HS-27A (cell line): ENCODE measurements at regions not wholly inside any gene's neighbourhood (a gene's known extent, or its start where the extent isn't known, plus 50 kb on each side); places are given as distances from the start of the nearest gene placed in this dataset.
A peak's percentile ranks its signal among the peaks of the same experiment; 100 is the strongest.
"Not testable (repeated sequence)": the region's sequence is repeated elsewhere in the genome, so short reads cannot be mapped to it uniquely, and the experiment has no call there.

Experiments
- DNase-seq: peaks from one replicate; pipeline ENCODE4 v3.0.0-alpha.2; 2012; ENCODE audit warnings: low read depth, missing footprints

- no peak for DNase-seq
These were observed 140.2 kb downstream of the NUFIP1 start for GRCh38 chr13:44848920-44849676.

GRCh38 chr13:44845281-44846058 lies 143.8 kb downstream of the NUFIP1 start:
- not testable (repeated sequence) for DNase-seq

DNA sequence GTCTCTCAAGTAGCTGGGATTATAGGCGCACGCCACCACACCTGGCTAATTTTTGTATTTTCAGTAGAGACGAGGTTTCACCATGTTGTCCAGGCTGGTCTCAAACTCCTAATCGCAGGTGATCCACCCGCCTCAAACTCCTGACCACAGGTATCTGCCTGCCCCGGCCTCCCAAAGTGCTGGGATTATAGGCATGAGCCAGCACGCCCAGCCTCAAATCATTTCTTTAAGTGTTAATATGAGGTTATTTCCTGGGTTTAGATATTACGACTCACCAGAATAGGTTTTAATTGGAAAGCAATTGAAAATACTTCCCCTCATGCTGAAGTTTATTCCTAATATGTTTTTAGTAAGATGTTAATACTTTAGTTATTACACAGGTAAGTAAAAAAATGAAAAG lies 144.5 kb downstream of the NUFIP1 start:
- no peak for DNase-seq

DNA sequence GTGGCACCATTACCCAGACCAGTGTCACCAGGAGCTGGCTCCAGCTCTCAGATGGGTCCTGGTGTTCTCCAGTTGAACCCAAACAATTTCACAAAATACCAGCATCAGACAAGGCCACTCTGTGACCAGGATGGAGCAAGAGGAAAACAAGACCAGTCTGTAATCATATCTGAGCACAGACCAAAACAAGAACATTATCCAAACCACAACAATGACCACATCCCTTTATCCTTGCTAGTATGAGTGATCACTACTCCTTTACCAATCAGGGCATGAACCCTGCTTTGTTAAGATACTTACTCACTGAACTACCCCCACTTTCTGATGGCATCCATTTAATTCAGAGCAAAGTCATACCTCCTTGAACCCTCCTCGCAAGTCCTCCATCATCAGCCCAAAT lies 145.9 kb downstream of the NUFIP1 start:
- DNase-seq = no peak

DNA sequence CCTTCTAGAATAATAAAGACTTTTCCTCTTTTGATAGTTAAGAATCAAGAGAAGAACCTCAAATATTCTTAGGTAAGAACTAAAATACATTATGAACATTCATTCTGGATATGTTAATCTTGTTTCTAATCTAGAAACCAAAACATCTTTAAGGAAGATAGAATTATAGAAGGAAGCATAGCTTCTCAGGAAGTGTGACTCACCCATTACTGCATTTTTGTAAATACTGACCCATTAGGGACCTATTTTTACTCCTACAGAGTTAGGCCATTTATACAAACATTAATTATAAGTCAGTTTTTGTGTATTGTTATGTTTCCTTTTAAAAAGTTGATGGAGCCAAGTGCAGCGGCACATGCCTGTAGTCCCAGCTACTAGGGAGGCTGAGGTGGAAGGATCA lies 147.1 kb downstream of the NUFIP1 start:
- no peak for DNase-seq

DNA sequence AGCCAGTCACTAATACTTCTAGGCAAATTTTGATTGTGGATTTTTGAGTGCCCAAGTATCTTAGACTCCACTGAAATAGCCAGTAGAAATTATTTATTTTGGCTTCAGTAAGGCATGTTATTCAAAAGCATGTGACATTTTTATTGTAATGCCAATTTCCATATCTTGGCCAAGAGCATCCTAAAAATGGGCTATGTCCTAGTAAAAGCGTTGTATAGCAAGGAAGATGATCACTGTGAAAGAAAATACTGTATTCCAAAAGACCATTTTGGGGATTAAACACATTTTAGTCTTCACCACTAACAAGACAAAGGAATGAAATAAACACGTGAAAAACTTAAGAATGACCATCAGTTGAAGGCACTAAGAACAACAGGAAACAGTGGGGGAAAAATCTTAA lies 149.1 kb downstream of the NUFIP1 start:
- no peak for DNase-seq

DNA sequence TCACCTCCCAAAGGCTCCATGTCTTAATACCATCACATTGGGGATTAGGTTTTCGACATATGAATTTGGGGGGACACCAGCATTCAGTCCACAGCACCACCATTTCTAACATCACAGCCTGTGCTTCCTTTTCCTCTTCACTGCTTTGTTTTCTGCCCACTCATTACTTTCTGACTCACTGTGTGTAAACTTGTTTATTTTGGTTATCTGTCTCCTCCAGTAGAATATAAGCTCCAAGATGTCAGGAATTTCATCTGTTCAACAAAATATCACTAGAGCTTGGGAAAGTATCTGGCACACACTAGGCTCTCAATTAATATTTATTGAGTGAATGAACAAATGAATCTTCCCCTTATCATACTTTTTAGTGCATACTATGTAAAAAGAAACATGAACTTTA lies 152.0 kb downstream of the NUFIP1 start:
- DNase-seq = no peak

GRCh38 chr13:44834404-44834803 lies 154.9 kb downstream of the NUFIP1 start:
- no peak for DNase-seq

DNA sequence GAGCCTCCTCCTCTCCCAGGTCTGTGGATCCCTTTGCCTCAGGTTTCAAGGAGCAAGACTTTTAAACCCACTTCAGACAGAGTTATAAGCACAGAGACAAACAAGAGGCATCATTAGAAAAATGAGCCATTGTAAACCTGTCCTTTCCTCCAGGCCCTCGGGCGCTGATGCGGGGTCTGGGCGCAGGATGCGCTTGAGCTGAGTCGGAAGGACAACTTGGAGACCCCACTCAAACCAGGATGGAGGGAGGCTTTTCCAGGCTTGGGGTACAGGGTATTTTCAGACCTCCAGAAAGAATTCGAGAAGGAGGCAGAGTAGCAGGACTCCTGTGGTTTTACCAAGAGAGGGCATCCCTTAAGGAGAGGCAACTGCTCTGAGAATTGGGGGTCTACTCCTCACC lies 155.6 kb downstream of the NUFIP1 start:
- no peak for DNase-seq

DNA sequence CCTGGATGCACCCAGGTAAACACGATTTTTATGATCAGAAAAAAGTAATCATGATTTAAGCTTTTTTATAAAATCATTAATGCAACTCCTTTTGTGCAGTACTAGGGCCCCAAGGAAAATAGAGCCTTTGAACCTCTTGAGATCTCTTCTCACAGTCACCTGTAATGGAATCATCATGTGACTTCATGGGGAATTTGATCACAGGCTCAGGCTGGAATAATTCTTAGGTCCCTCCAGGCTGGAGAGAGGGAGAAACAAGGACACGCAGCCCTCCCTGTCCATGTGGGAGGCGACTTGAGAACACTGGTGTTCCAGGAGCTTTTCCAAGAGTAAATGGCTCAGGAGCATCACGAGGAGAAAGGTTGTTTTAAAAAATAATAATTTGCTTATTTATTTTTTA lies 156.1 kb downstream of the NUFIP1 start:
- DNase-seq = no peak

- DNase-seq = no peak
These were observed 162.5 kb downstream of the NUFIP1 start for GRCh38 chr13:44826591-44827350.

DNA sequence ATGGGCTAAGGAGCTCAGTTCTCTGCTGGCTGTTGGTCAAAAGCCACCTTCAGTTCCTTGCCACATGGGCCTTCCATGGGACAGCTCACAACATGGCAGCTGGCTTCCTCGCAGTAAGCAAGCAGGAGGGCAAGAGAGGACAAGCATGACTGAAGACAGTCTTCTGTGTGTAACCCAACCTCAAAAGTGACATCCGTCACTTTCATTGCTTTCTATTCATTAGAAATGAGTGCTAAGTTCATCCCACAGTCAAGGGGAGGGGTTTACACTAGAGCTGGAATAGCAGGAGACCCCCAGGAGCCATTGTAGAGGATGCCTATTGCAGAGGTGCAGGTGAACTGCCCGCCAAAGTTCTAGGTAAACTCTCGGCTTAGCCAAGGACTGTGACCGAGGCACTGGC lies 163.3 kb downstream of the NUFIP1 start:
- DNase-seq = no peak

DNA sequence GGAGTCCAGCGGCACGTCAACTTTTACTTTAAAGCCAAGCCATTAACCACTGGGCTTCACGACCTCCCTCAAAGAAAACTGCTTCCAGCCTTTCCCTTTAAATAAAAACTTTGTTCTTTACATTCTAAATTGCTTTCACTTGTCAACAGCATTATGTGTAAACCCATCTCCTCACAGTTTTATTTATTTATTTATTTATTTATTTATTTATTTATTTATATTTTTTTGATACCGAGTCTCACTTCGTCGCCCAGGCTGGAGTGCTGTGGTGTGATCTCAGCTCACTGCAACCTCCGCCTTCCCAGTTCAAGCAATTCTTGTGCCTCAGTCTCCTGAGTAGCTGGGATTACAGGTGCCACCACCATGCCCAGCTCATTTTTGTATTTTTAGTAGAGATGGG lies 165.7 kb downstream of the NUFIP1 start:
- not testable (repeated sequence) for DNase-seq

DNA sequence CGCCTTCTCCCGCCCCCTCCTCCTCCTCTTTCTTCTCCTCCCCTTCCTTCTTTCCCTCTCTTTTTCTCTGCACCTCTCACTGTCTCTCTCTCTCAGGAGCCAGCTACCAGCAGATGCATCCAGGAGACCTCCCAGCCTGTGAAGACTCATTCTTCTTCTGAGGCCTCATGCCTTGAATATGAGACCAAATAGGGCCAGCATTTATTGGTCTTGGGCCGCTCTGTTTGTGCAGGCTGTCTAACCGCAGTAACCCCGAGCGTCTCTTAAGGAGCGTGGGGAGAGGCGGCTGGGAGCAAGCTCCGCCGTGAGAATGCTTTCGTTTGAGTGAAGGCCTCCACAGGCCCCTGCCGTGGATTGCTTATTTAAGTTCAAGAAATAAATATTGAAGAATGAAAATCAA lies 167.0 kb downstream of the NUFIP1 start:
- no peak for DNase-seq

DNA sequence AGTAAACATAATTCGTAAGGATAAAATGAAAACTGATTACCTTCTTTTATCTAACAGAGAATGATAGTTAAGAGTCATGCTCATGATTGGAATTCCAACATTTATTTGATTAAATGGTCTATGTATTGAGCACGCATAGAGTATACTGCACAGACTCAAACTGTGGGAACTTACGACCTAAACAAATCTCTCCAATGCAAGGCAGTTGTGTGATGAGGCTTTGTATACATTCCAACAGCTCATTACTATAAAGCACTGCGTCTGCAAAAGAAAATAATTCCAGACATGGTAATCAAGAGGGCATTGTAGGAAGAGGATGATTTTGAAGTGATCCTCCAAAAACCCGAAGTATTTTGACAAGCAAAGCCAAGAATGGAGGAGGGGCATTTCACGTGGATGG lies 169.5 kb downstream of the NUFIP1 start:
- no peak for DNase-seq

- no peak for DNase-seq
These were observed 170.0 kb downstream of the NUFIP1 start for GRCh38 chr13:44819245-44819644.

- DNase-seq = no peak
These were observed 170.8 kb downstream of the NUFIP1 start for GRCh38 chr13:44818428-44818827.

DNA sequence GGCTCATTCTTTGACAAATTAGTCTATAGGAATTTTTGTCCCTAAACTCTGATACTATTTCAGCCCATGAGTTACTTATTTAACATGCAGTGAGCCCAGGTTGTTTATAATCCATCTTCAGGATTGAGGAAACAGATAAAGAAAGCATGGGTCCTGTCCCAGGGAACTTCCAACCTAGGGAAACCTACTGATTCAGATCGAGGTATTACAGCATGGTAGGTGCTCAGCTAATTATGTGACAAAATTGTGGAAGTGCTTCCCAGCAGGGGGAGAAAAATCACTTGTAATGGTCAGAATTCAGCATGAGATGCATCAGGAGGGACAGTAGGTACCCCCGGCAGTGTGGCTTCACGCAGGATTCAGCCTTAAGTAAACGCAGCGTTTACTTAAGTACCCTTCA lies 171.3 kb downstream of the NUFIP1 start:
- DNase-seq = no peak

DNA sequence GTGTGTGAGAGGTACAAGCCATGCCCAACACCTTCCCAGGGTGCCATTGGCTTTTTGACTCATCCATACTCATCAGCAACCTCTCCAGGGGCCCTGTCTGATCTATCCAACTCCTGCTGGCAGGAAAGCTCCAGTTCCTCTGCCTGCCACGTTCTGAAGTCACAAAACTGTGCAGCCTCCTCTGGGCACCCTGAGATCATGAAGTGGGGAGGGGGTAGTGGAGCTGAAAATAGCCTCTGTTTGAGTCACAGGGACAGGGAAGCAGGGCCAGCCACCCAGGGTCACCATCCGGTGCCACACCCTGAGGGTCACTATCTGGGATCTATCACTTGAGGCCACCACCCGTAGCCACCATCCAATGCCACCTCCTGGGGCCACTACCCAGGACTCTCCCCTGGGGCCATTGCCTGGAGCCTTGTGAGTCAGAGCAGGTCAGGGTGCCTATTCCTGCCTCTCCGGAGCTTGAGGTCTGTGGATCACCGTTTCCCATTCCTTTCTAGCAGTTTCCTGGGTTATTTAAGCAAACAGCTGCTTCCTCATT lies 172.1 kb downstream of the NUFIP1 start:
- DNase-seq = no peak

DNA sequence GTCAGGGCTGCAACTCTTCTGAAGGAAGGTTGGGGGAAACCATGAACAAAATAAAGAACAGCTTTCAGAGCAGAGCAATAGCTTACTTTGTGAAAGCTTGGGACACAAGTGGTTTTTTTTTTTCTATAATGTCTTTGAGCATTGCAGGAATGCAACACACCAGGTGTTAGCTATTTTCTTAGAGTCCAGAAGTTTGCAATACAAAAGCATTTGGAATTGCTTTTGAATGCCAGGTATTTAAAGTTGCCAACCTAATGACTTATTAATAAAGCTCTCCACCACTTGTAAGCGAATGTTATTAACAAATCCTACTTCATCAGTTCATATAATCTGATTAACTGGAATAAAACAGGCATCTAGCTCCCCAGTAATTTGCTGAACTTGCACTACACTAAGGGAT lies 172.6 kb downstream of the NUFIP1 start:
- DNase-seq = no peak

GRCh38 chr13:44815623-44816022 lies 173.6 kb downstream of the NUFIP1 start:
- peak; percentile 75 for DNase-seq

DNA sequence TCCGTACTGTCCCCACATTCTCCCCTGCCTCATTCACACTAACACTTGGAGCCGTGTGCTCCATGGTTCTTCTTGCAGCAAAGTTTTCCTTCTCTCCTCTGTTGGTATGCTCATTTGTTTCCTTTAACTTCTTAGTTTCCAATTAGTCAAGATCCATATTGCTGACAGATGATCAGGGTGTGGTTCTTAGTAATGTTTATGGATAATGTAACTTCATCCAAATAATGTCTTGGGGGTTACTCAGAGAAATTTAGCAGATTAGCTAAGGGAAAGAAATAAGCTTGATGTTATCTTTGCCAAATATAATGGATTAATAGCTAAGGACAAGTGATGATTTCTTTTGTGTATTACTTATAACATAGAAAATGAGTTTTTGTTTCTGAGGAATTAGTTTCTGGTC lies 174.4 kb downstream of the NUFIP1 start:
- no peak for DNase-seq

- DNase-seq = no peak
These were observed 175.1 kb downstream of the NUFIP1 start for GRCh38 chr13:44814161-44814560.
